WERI-Rb-1 (cell line): ENCODE measurements at regions not wholly inside any gene's neighbourhood (a gene's known extent, or its start where the extent isn't known, plus 50 kb on each side); places are given as distances from the start of the nearest gene placed in this dataset.

Experiments
- DNase-seq: peaks from one replicate; pipeline ENCODE4 v3.0.0-alpha.2; 2020
- H3K27ac ChIP-seq: fragments of 250-450 bp; sonication (Bioruptor Pico); 2 replicates; pipeline ENCODE4 v1.5.1; 2020; ENCODE audit warnings: mild to moderate bottlenecking, moderate library complexity
- H3K27me3 ChIP-seq: fragments of 250-450 bp; sonication (Bioruptor Pico); 2 replicates; pipeline ENCODE4 v1.5.1; 2021; ENCODE audit warnings: mild to moderate bottlenecking, low read depth, moderate library complexity; ENCODE audit not compliant: insufficient read depth, severe bottlenecking
- H3K36me3 ChIP-seq: fragments of 250-450 bp; sonication (Bioruptor Pico); 2 replicates; pipeline ENCODE4 v1.5.1; 2020; ENCODE audit warnings: mild to moderate bottlenecking, moderate library complexity
- H3K4me3 ChIP-seq: 2 replicates; pipeline ENCODE4 v1.5.1; 2011; ENCODE audit warnings: low read depth, mild to moderate bottlenecking, control low read depth, low read length
- H3K9me3 ChIP-seq: fragments of 250-450 bp; sonication (Bioruptor Pico); 2 replicates; pipeline ENCODE4 v1.5.1; 2021; ENCODE audit warnings: mild to moderate bottlenecking, moderate library complexity; ENCODE audit not compliant: severe bottlenecking
- TF ChIP-seq, protein P1 (sequence below): IDR thresholded peaks from 2 replicates; pipeline ENCODE4 v1.5.1; 2011; ENCODE audit warnings: low read depth, mild to moderate bottlenecking, control low read depth, inconsistent platforms, low read length

DNA sequence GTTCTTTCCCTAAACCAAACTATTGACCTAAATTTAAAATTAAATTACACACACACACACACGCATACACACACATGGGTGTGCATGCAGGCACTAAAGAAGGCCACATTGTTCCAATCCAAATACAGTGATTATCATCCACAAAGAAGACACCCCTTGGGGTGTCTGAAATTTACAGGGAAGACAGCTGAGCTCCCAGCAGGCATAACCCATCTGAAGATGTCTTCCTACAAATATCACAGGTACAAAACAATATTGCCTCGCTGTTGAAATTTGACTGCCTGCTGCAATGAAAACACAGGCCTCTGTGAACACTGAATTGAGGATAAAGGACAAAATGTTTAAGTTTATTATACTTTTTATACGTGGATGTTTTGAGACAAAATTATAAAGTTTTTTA is 50.2 kb upstream of the SLC7A11 start:
- DNase-seq, result no peak
- no peak overlapping the region for H3K4me3 ChIP-seq

More for the DNA sequence above, 50.2 kb upstream of the SLC7A11 start:
- no peaks in the 10 kb centered on the region for H3K36me3 ChIP-seq
- H3K27me3 ChIP-seq, result no peaks in the 10 kb centered on the region
- no peak overlapping the region for H3K27ac ChIP-seq
- no peaks in the 10 kb centered on the region for H3K9me3 ChIP-seq
- TF ChIP-seq, protein P1, sequence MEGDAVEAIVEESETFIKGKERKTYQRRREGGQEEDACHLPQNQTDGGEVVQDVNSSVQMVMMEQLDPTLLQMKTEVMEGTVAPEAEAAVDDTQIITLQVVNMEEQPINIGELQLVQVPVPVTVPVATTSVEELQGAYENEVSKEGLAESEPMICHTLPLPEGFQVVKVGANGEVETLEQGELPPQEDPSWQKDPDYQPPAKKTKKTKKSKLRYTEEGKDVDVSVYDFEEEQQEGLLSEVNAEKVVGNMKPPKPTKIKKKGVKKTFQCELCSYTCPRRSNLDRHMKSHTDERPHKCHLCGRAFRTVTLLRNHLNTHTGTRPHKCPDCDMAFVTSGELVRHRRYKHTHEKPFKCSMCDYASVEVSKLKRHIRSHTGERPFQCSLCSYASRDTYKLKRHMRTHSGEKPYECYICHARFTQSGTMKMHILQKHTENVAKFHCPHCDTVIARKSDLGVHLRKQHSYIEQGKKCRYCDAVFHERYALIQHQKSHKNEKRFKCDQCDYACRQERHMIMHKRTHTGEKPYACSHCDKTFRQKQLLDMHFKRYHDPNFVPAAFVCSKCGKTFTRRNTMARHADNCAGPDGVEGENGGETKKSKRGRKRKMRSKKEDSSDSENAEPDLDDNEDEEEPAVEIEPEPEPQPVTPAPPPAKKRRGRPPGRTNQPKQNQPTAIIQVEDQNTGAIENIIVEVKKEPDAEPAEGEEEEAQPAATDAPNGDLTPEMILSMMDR, result no peak
